ENCODE measurements at regions not wholly inside any gene's neighbourhood (a gene's known extent, or its start where the extent isn't known, plus 50 kb on each side); places are given as distances from the start of the nearest gene placed in this dataset.

DNA sequence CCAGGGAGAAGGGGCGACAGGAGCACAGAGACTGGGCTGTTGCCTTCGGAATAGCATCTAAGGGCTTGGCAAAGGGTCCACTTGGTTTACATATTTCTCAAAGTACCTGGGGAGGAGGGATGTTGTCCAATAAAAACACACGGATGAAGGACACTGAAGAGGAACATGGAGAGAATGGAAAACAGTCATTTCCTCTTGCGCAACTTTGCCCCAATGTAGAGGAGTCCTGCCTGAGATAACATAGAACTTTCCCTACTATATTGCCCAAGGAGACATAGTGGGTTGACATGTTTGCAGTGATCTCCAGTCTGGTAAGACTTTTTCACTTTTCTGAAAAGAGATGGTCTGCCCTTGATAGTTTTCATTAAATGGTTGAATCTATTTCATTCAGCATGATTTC is 468.8 kb upstream of the SUCLG2 start:
- H3K4me3 ChIP-seq (ENCODE audit: low read depth, low read length), result no peak overlapping the region
- TF ChIP-seq, protein P1, sequence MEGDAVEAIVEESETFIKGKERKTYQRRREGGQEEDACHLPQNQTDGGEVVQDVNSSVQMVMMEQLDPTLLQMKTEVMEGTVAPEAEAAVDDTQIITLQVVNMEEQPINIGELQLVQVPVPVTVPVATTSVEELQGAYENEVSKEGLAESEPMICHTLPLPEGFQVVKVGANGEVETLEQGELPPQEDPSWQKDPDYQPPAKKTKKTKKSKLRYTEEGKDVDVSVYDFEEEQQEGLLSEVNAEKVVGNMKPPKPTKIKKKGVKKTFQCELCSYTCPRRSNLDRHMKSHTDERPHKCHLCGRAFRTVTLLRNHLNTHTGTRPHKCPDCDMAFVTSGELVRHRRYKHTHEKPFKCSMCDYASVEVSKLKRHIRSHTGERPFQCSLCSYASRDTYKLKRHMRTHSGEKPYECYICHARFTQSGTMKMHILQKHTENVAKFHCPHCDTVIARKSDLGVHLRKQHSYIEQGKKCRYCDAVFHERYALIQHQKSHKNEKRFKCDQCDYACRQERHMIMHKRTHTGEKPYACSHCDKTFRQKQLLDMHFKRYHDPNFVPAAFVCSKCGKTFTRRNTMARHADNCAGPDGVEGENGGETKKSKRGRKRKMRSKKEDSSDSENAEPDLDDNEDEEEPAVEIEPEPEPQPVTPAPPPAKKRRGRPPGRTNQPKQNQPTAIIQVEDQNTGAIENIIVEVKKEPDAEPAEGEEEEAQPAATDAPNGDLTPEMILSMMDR (IDR thresholded peaks at IDR 0.05; ENCODE audit: low read depth, low read length), result no peak

GRCh38 chr3:68121287-68121686 is 466.9 kb upstream of the SUCLG2 start:
- TF ChIP-seq, protein P1 (IDR thresholded peaks at IDR 0.05; ENCODE audit: low read depth, low read length), result no peak
- H3K4me3 ChIP-seq (ENCODE audit: low read depth, low read length), result no peak overlapping the region

- H3K4me3 ChIP-seq (ENCODE audit: low read depth, low read length), result no peak overlapping the region
- TF ChIP-seq, protein P1 (IDR thresholded peaks at IDR 0.05; ENCODE audit: low read depth, low read length), result no peak
Observed at GRCh38 chr3:68116580-68116979, 462.2 kb upstream of the SUCLG2 start.

- H3K4me3 ChIP-seq (ENCODE audit: low read depth, low read length), result no peak overlapping the region
- TF ChIP-seq, protein P1 (IDR thresholded peaks at IDR 0.05; ENCODE audit: low read depth, low read length), result no peak
Observed at GRCh38 chr3:68103811-68104210, 449.4 kb upstream of the SUCLG2 start.

DNA sequence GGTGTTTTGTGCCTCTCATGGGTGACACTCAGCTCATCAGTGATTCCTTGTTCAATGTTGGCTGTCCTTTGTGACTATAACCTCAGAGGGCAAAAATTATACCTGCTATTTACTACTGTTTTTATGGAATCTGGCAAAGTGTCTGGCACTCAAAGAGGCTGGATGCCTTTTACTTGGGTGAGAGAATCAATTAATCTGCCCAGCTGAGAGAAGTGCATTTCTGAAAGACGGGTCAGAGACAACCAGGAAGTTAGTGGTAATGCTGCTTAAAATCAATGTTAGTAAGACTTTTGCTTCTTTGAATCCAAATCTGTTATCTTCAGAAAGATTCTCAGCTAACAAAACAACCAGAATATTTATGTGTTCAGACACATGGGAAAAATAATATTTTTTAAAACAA is 436.2 kb upstream of the SUCLG2 start:
- H3K4me3 ChIP-seq (ENCODE audit: low read depth, low read length), result no peak overlapping the region
- TF ChIP-seq, protein P1 (IDR thresholded peaks at IDR 0.05; ENCODE audit: low read depth, low read length), result no peak

GRCh38 chr3:68089572-68090011 is 435.2 kb upstream of the SUCLG2 start:
- no peak overlapping the region for H3K4me3 ChIP-seq (ENCODE audit: low read depth, low read length)
- TF ChIP-seq, protein P1 (IDR thresholded peaks at IDR 0.05; ENCODE audit: low read depth, low read length), result no peak

DNA sequence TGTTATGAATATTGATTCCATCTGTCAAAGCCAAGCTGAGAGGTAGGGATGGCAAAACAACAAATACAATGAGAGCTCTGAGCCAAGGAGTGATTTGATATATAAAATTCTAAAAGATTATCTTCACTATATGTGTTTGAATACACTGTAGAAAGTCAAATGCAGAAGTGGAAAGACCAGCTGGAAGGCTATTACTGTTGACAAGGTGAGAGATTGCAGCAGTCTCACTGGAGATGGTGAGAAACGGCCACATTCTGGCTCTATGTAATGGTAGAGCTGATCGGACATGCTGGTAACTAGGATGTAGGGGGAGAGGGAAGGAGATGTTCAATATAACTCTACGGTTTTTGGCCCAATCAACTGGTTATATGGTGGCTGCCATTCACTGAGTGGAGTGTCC is 434.2 kb upstream of the SUCLG2 start:
- TF ChIP-seq, protein P1 (IDR thresholded peaks at IDR 0.05; ENCODE audit: low read depth, low read length), result no peak
- H3K4me3 ChIP-seq (ENCODE audit: low read depth, low read length), result no peak overlapping the region
